ENCODE measurements at regions not wholly inside any gene's neighbourhood (a gene's known extent, or its start where the extent isn't known, plus 50 kb on each side); places are given as distances from the start of the nearest gene placed in this dataset.

- H3K9me3 ChIP-seq (ENCODE audit: severe bottlenecking): no peaks in the 10 kb centered on the region
- DNase-seq (ENCODE audit: low spot score) (no peak), ATAC-seq (ENCODE audit: low read depth) (no peak)
- no peak overlapping the region for H3K4me3 ChIP-seq (ENCODE audit: severe bottlenecking)
- TF ChIP-seq CTCF (IDR thresholded peaks at IDR 0.05; ENCODE audit: poor library complexity, severe bottlenecking): no peak
- no peak overlapping the region for H3K27ac ChIP-seq (ENCODE audit: poor library complexity, severe bottlenecking)
- no peaks in the 10 kb centered on the region for H3K27me3 ChIP-seq (ENCODE audit: insufficient read depth, poor library complexity, severe bottlenecking)
- H3K4me1 ChIP-seq (ENCODE audit: insufficient read depth, poor library complexity, severe bottlenecking): peaks cover 4% of the 10 kb centered on the region
- no peaks in the 10 kb centered on the region for H3K36me3 ChIP-seq (ENCODE audit: low read depth)
Measured at GRCh38 chr1:190019717-190020116, 457.9 kb downstream of the BRINP3 start.

- DNase-seq (ENCODE audit: low spot score) (no peak), ATAC-seq (ENCODE audit: low read depth) (peak; percentile 91)
- Histone ChIP-seq H3K4me1 (ENCODE audit: insufficient read depth, poor library complexity, severe bottlenecking) (peaks cover 4% of the 10 kb centered on the region), H3K36me3 (ENCODE audit: low read depth) (no peaks in the 10 kb centered on the region), H3K4me3 (ENCODE audit: severe bottlenecking) (no peak overlapping the region), H3K9me3 (ENCODE audit: severe bottlenecking) (no peaks in the 10 kb centered on the region), H3K27me3 (ENCODE audit: insufficient read depth, poor library complexity, severe bottlenecking) (no peaks in the 10 kb centered on the region), H3K27ac (ENCODE audit: poor library complexity, severe bottlenecking) (no peak overlapping the region)
- no peak for TF ChIP-seq CTCF (IDR thresholded peaks at IDR 0.05; ENCODE audit: poor library complexity, severe bottlenecking)
Measured at GRCh38 chr1:190022709-190023108, 455.0 kb downstream of the BRINP3 start.

- Histone ChIP-seq H3K4me3 (ENCODE audit: severe bottlenecking) (no peak overlapping the region), H3K9me3 (ENCODE audit: severe bottlenecking) (no peaks in the 10 kb centered on the region), H3K27me3 (ENCODE audit: insufficient read depth, poor library complexity, severe bottlenecking) (no peaks in the 10 kb centered on the region), H3K4me1 (ENCODE audit: insufficient read depth, poor library complexity, severe bottlenecking) (no peaks in the 10 kb centered on the region), H3K36me3 (ENCODE audit: low read depth) (no peaks in the 10 kb centered on the region), H3K27ac (ENCODE audit: poor library complexity, severe bottlenecking) (no peak overlapping the region)
- ATAC-seq (ENCODE audit: low read depth) (no peak), DNase-seq (ENCODE audit: low spot score) (no peak)
- no peak for TF ChIP-seq CTCF (IDR thresholded peaks at IDR 0.05; ENCODE audit: poor library complexity, severe bottlenecking)
Measured at GRCh38 chr1:190029441-190029840, 448.2 kb downstream of the BRINP3 start.

- no peak for ATAC-seq (ENCODE audit: low read depth)
Measured at GRCh38 chr1:190043655-190044054, 434.0 kb downstream of the BRINP3 start.

More at GRCh38 chr1:190043655-190044054, 434.0 kb downstream of the BRINP3 start:
- Histone ChIP-seq H3K27ac (ENCODE audit: poor library complexity, severe bottlenecking) (no peak overlapping the region), H3K27me3 (ENCODE audit: insufficient read depth, poor library complexity, severe bottlenecking) (peaks cover 5% of the 10 kb centered on the region), H3K4me3 (ENCODE audit: severe bottlenecking) (no peak overlapping the region), H3K4me1 (ENCODE audit: insufficient read depth, poor library complexity, severe bottlenecking) (no peaks in the 10 kb centered on the region), H3K36me3 (ENCODE audit: low read depth) (no peaks in the 10 kb centered on the region), H3K9me3 (ENCODE audit: severe bottlenecking) (no peaks in the 10 kb centered on the region)
- DNase-seq (ENCODE audit: low spot score): no peak
- no peak for TF ChIP-seq CTCF (IDR thresholded peaks at IDR 0.05; ENCODE audit: poor library complexity, severe bottlenecking)
